GM21528 (cell line): ENCODE measurements at regions not wholly inside any gene's neighbourhood (a gene's known extent, or its start where the extent isn't known, plus 50 kb on each side); places are given as distances from the start of the nearest gene placed in this dataset.
"Not testable (repeated sequence)": the region's sequence is repeated elsewhere in the genome, so short reads cannot be mapped to it uniquely, and the experiment has no call there.

Source experiments
- ATAC-seq: cut with Tn5 transposase; IDR thresholded peaks from one replicate; pipeline ENCODE4 v1.9.1; 2021; ENCODE audit warnings: mild to moderate bottlenecking, moderate library complexity; ENCODE audit not compliant: unreplicated experiment, low FRiP score

- no peak for ATAC-seq
These were observed 63.9 kb downstream of the MAT2B start for GRCh38 chr5:163569284-163569683.

- ATAC-seq: no peak
These were observed 66.3 kb downstream of the MAT2B start for GRCh38 chr5:163571744-163572143.

- no peak for ATAC-seq
These were observed 69.3 kb downstream of the MAT2B start for GRCh38 chr5:163574472-163575440.

GRCh38 chr5:163578652-163579051 is 73.2 kb downstream of the MAT2B start:
- no peak for ATAC-seq

GRCh38 chr5:163579729-163580128 is 74.3 kb downstream of the MAT2B start:
- no peak for ATAC-seq

GRCh38 chr5:163580516-163580915 is 75.1 kb downstream of the MAT2B start:
- no peak for ATAC-seq

- ATAC-seq: not testable (repeated sequence)
These were observed 78.2 kb downstream of the MAT2B start for GRCh38 chr5:163583491-163584153.

- ATAC-seq: no peak
These were observed 79.8 kb downstream of the MAT2B start for GRCh38 chr5:163585206-163585605.

GRCh38 chr5:163586531-163586956 is 81.1 kb downstream of the MAT2B start:
- ATAC-seq: no peak

- ATAC-seq: no peak
These were observed 89.5 kb downstream of the MAT2B start for GRCh38 chr5:163594951-163595350.

GRCh38 chr5:163595932-163596607 is 90.7 kb downstream of the MAT2B start:
- ATAC-seq: no peak

- ATAC-seq: no peak
These were observed 91.3 kb downstream of the MAT2B start for GRCh38 chr5:163596608-163597315.

GRCh38 chr5:163604013-163604412 is 98.6 kb downstream of the MAT2B start:
- ATAC-seq: no peak

- no peak for ATAC-seq
These were observed 101.8 kb downstream of the MAT2B start for GRCh38 chr5:163607256-163607655.

- no peak for ATAC-seq
These were observed 103.2 kb downstream of the MAT2B start for GRCh38 chr5:163608621-163609020.

- ATAC-seq: no peak
These were observed 104.5 kb downstream of the MAT2B start for GRCh38 chr5:163609910-163610309.

GRCh38 chr5:163612358-163613149 is 107.1 kb downstream of the MAT2B start:
- no peak for ATAC-seq

- no peak for ATAC-seq
These were observed 107.7 kb downstream of the MAT2B start for GRCh38 chr5:163613150-163613442.

- ATAC-seq: no peak
These were observed 109.4 kb downstream of the MAT2B start for GRCh38 chr5:163614787-163615186.
